HEK293 (cell line): ENCODE measurements at regions not wholly inside any gene's neighbourhood (a gene's known extent, or its start where the extent isn't known, plus 50 kb on each side); places are given as distances from the start of the nearest gene placed in this dataset.

Experiments used
- CTCF ChIA-PET: fragments of 350-600 bp; formaldehyde crosslinking; extraction: SDS; loops from one replicate; lab custom pipeline; 2021; ENCODE audit warnings: antibody characterized with exemption; lab: Yijun Ruan, JAX
- POLR2A ChIA-PET: fragments of 300-600 bp; formaldehyde crosslinking; extraction: SDS; loops from one replicate; lab custom pipeline; 2020; ENCODE audit warnings: antibody characterized with exemption, inconsistent platforms; lab: Yijun Ruan, JAX
- H3K27ac ChIP-seq: fragments of 200-500 bp; sonication (Bioruptor generic); 2 replicates; pipeline ENCODE4 v1.5.1; 2014; ENCODE audit warnings: low read depth, low read length, control low read depth, inconsistent platforms; ENCODE audit errors: extremely low read depth
- H3K36me3 ChIP-seq, 2 experiments: fragments of 200-500 bp in 1 of 2; sonication (Bioruptor generic) in 1 of 2; 1 replicate in 1 of 2; 2 replicates in 1 of 2; pipeline ENCODE4 v1.5.1; 2014 to 2017; ENCODE audit warnings: inconsistent platforms in 2 of 2, low read length in 2 of 2; ENCODE audit not compliant: control insufficient read depth in 2 of 2, insufficient read depth in 1 of 2
- H3K4me1 ChIP-seq: fragments of 200-500 bp; sonication (Bioruptor generic); 2 replicates; pipeline ENCODE4 v1.5.1; 2014; ENCODE audit warnings: mild to moderate bottlenecking, low read length, inconsistent platforms; ENCODE audit not compliant: control insufficient read depth, insufficient read depth
- H3K4me3 ChIP-seq: 2 replicates; pipeline ENCODE4 v1.5.1; 2011; ENCODE audit warnings: low read depth, mild to moderate bottlenecking, control low read depth, low read length, moderate library complexity
- H3K9me3 ChIP-seq: fragments of 200-500 bp; sonication (Bioruptor generic); 2 replicates; pipeline ENCODE4 v1.5.1; 2014; ENCODE audit warnings: low read depth, low read length, inconsistent platforms; ENCODE audit not compliant: control insufficient read depth, insufficient read depth
- PRDM2 ChIP-seq: fragments of 450-650 bp; formaldehyde crosslinking; IDR thresholded peaks from 2 replicates; pipeline ENCODE4 v1.5.1; 2016; ENCODE audit warnings: missing biosample characterization, missing genetic modification characterization, borderline replicate concordance
- REPIN1 ChIP-seq: fragments of 450-650 bp; formaldehyde crosslinking; IDR thresholded peaks from 2 replicates; pipeline ENCODE4 v1.5.1; 2017; ENCODE audit warnings: missing biosample characterization, missing genetic modification characterization, low read depth
- SCRT1 ChIP-seq: fragments of 450-650 bp; formaldehyde crosslinking; IDR thresholded peaks from 2 replicates; pipeline ENCODE4 v1.5.1; 2016; ENCODE audit warnings: missing biosample characterization, missing genetic modification characterization, borderline replicate concordance
- TSHZ1 ChIP-seq: fragments of 450-650 bp; formaldehyde crosslinking; IDR thresholded peaks from 2 replicates; pipeline ENCODE4 v1.5.1; 2016; ENCODE audit warnings: missing biosample characterization, missing genetic modification characterization, borderline replicate concordance
- WT1 ChIP-seq: fragments of 450-650 bp; formaldehyde crosslinking; IDR thresholded peaks from 2 replicates; pipeline ENCODE4 v1.5.1; 2016; ENCODE audit warnings: missing biosample characterization, missing genetic modification characterization
- ZFP37 ChIP-seq: fragments of 450-650 bp; formaldehyde crosslinking; IDR thresholded peaks from 2 replicates; pipeline ENCODE4 v1.5.1; 2016; ENCODE audit warnings: missing biosample characterization, missing genetic modification characterization
- ZNF138 ChIP-seq: fragments of 450-650 bp; formaldehyde crosslinking; IDR thresholded peaks from 2 replicates; pipeline ENCODE4 v1.5.1; 2016; ENCODE audit warnings: missing biosample characterization, missing genetic modification characterization, borderline replicate concordance
- ZNF140 ChIP-seq: fragments of 450-650 bp; formaldehyde crosslinking; IDR thresholded peaks from 2 replicates; pipeline ENCODE4 v1.5.1; 2016; ENCODE audit warnings: missing biosample characterization, missing genetic modification characterization
- ZNF16 ChIP-seq: fragments of 450-650 bp; formaldehyde crosslinking; IDR thresholded peaks from 2 replicates; pipeline ENCODE4 v1.5.1; 2016; ENCODE audit warnings: low read depth, missing biosample characterization, missing genetic modification characterization
- ZNF202 ChIP-seq: fragments of 450-650 bp; formaldehyde crosslinking; IDR thresholded peaks from 2 replicates; pipeline ENCODE4 v1.5.1; 2016; ENCODE audit warnings: missing biosample characterization, missing genetic modification characterization, borderline replicate concordance
- ZNF302 ChIP-seq: fragments of 450-650 bp; formaldehyde crosslinking; IDR thresholded peaks from 2 replicates; pipeline ENCODE4 v1.5.1; 2016; ENCODE audit warnings: missing biosample characterization, missing genetic modification characterization, low read depth
- ZNF426 ChIP-seq: fragments of 450-650 bp; formaldehyde crosslinking; IDR thresholded peaks from 2 replicates; pipeline ENCODE4 v1.5.1; 2017; ENCODE audit warnings: missing biosample characterization, missing genetic modification characterization, mild to moderate bottlenecking, inconsistent platforms, moderate library complexity
- ZNF510 ChIP-seq: fragments of 450-650 bp; formaldehyde crosslinking; IDR thresholded peaks from 2 replicates; pipeline ENCODE4 v1.5.1; 2018; ENCODE audit warnings: mild to moderate bottlenecking, missing genetic modification characterization, missing biosample characterization; ENCODE audit not compliant: insufficient replicate concordance
- ZNF513 ChIP-seq: fragments of 450-650 bp; IDR thresholded peaks from 2 replicates; pipeline ENCODE4 v1.5.1; 2018; ENCODE audit warnings: missing biosample characterization, missing genetic modification characterization
- ZNF600 ChIP-seq: fragments of 450-650 bp; formaldehyde crosslinking; IDR thresholded peaks from 2 replicates; pipeline ENCODE4 v1.5.1; 2016; ENCODE audit warnings: missing biosample characterization, missing genetic modification characterization
- ZNF768 ChIP-seq: fragments of 450-650 bp; formaldehyde crosslinking; IDR thresholded peaks from 2 replicates; pipeline ENCODE4 v1.5.1; 2018; ENCODE audit warnings: missing biosample characterization, mild to moderate bottlenecking, missing genetic modification characterization
- ZNF777 ChIP-seq: fragments of 450-650 bp; formaldehyde crosslinking; IDR thresholded peaks from 2 replicates; pipeline ENCODE4 v1.5.1; 2017; ENCODE audit warnings: missing biosample characterization, missing genetic modification characterization, borderline replicate concordance
- TF ChIP-seq, protein P1 (sequence below): fragments of 450-650 bp; formaldehyde crosslinking; IDR thresholded peaks from 2 replicates; pipeline ENCODE4 v1.5.1; 2016; ENCODE audit warnings: missing biosample characterization, missing genetic modification characterization
- TF ChIP-seq, protein P2 (sequence below): fragments of 450-650 bp; formaldehyde crosslinking; IDR thresholded peaks from 2 replicates; pipeline ENCODE4; 2016; ENCODE audit warnings: missing biosample characterization, missing genetic modification characterization
- TF ChIP-seq, protein P3 (sequence below): fragments of 450-650 bp; formaldehyde crosslinking; IDR thresholded peaks from 2 replicates; pipeline ENCODE4 v1.5.1; 2017; ENCODE audit warnings: missing biosample characterization, missing genetic modification characterization

DNA sequence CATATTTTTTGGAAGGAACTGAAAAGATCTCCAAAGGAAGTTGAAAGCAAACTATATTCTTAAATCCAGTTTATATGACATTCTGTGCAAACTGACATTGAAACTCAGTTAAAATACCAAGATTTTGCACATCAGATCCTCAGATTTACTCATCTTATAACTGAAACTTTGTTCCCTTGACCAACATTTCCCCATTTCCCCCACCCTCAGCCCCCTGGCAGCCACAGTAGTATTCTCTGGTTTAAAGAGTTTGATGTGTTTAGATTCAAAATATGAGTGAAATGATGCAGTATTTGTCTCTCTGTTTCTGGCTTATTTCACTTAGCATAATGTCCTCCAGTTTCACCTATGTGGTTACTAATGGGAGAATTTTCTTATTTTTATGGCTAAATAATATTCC is 99.2 kb upstream of the ITGA4 start (continued):
- TF ChIP-seq ZNF302 (tag by site-specific recombination) (no peak), WT1 (tag by site-specific recombination) (no peak)

DNA sequence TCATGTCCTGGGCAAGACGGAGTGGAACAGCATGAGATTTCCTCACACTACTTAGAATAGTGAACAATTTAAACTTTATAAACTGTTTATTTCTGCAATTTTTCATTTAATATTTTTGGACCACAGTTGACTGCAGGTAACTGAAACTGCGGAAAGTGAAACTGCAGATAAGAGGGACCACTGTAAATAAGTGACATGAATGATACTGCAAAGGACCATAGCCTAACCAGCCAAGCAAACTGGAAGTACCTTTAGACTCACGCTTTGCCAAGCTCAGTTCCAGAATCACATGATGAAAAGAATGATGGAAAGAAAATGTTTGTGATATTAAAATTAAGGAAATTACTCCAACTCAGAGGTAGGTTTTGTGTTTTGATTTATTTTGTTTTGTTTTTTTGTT is 94.6 kb upstream of the ITGA4 start:
- Histone ChIP-seq H3K9me3 (no peaks in the 10 kb centered on the region), H3K4me1 (no peaks in the 10 kb centered on the region), H3K27ac (no peak overlapping the region), H3K36me3 (no peaks in the 10 kb centered on the region), H3K4me3 (no peak overlapping the region)
- ChIA-PET CTCF (no interaction called here), POLR2A (no interaction called here)
- no peak for TF ChIP-seq ZNF140
- TF ChIP-seq ZNF426 (tag by site-specific recombination): no peak
- TF ChIP-seq ZNF510 (tag by site-specific recombination): no peak
- TF ChIP-seq REPIN1 (tag by site-specific recombination): no peak
- no peak for TF ChIP-seq ZNF16 (tag by site-specific recombination)
- TF ChIP-seq ZNF513: no peak
- TF ChIP-seq SCRT1 (tag by site-specific recombination): no peak
- TF ChIP-seq ZFP37 (tag by site-specific recombination): no peak
- TF ChIP-seq, protein P1, sequence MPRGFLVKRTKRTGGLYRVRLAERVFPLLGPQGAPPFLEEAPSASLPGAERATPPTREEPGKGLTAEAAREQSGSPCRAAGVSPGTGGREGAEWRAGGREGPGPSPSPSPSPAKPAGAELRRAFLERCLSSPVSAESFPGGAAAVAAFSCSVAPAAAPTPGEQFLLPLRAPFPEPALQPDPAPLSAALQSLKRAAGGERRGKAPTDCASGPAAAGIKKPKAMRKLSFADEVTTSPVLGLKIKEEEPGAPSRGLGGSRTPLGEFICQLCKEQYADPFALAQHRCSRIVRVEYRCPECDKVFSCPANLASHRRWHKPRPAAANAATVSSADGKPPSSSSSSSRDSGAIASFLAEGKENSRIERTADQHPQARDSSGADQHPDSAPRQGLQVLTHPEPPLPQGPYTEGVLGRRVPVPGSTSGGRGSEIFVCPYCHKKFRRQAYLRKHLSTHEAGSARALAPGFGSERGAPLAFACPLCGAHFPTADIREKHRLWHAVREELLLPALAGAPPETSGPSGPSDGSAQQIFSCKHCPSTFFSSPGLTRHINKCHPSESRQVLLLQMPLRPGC (tag by site-specific recombination): no peak
- no peak for TF ChIP-seq TSHZ1 (tag by site-specific recombination)
- TF ChIP-seq, protein P2, sequence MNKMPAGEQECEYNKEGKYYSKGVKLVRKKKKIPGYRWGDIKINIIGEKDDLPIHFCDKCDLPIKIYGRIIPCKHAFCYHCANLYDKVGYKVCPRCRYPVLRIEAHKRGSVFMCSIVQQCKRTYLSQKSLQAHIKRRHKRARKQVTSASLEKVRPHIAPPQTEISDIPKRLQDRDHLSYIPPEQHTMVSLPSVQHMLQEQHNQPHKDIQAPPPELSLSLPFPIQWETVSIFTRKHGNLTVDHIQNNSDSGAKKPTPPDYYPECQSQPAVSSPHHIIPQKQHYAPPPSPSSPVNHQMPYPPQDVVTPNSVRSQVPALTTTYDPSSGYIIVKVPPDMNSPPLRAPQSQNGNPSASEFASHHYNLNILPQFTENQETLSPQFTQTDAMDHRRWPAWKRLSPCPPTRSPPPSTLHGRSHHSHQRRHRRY (tag by site-specific recombination): no peak
- TF ChIP-seq PRDM2 (tag by site-specific recombination): no peak
- no peak for TF ChIP-seq ZNF202 (tag by site-specific recombination)
- no peak for TF ChIP-seq ZNF138 (tag by site-specific recombination)
- TF ChIP-seq ZNF302 (tag by site-specific recombination): no peak
- TF ChIP-seq ZNF768 (tag by site-specific recombination): no peak
- TF ChIP-seq ZNF777 (tag by site-specific recombination): no peak
- TF ChIP-seq ZNF600: no peak
- TF ChIP-seq, protein P3, sequence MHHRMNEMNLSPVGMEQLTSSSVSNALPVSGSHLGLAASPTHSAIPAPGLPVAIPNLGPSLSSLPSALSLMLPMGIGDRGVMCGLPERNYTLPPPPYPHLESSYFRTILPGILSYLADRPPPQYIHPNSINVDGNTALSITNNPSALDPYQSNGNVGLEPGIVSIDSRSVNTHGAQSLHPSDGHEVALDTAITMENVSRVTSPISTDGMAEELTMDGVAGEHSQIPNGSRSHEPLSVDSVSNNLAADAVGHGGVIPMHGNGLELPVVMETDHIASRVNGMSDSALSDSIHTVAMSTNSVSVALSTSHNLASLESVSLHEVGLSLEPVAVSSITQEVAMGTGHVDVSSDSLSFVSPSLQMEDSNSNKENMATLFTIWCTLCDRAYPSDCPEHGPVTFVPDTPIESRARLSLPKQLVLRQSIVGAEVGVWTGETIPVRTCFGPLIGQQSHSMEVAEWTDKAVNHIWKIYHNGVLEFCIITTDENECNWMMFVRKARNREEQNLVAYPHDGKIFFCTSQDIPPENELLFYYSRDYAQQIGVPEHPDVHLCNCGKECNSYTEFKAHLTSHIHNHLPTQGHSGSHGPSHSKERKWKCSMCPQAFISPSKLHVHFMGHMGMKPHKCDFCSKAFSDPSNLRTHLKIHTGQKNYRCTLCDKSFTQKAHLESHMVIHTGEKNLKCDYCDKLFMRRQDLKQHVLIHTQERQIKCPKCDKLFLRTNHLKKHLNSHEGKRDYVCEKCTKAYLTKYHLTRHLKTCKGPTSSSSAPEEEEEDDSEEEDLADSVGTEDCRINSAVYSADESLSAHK (tag by site-specific recombination): no peak
